AG08396 (cell line): ENCODE measurements at regions not wholly inside any gene's neighbourhood (a gene's known extent, or its start where the extent isn't known, plus 50 kb on each side); places are given as distances from the start of the nearest gene placed in this dataset.

ENCODE experiments used
- DNase-seq: peaks from one replicate; pipeline ENCODE4 v3.0.0; 2012; ENCODE audit warnings: low spot score, mixed read lengths

DNA sequence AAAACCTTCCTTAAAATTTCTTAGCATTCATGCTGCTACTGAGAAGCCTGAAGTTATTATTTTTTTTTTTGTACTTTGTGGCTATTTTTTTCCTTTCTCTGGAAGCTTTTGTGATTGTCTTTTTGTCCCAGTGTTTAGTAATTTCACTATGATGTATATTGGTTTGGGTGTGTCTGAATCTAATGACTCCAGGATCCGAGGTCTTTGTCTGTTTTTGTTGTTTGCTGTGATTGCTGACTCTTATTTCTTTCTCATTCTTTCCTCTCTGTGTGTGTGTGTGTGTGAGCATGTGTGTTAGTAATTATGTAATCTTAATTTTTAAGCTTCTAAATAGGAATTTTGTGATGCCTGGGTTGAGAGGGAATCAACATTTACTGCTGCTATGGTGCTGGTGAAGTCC lies 152.0 kb downstream of the RAP2B start:
- no peak for DNase-seq

DNA sequence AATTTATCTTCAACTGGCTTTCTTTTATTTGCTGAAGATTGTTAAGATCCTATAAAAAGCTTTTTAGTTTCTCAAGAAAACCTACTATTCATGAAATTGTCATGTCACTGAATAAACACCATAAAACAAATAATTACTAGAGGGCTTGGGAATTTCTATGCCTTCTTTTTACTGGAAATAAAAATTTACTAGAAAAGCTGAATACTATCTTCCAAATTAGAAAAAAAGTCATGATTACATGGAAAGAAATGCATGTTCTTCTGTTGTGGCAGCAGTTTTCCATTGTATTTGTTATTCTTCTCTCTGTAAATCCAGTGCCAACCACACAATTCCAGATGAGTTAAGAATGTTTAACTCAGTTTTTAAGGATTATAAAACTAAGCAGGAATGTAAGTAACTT lies 153.8 kb downstream of the RAP2B start:
- DNase-seq: peak; percentile 27

DNA sequence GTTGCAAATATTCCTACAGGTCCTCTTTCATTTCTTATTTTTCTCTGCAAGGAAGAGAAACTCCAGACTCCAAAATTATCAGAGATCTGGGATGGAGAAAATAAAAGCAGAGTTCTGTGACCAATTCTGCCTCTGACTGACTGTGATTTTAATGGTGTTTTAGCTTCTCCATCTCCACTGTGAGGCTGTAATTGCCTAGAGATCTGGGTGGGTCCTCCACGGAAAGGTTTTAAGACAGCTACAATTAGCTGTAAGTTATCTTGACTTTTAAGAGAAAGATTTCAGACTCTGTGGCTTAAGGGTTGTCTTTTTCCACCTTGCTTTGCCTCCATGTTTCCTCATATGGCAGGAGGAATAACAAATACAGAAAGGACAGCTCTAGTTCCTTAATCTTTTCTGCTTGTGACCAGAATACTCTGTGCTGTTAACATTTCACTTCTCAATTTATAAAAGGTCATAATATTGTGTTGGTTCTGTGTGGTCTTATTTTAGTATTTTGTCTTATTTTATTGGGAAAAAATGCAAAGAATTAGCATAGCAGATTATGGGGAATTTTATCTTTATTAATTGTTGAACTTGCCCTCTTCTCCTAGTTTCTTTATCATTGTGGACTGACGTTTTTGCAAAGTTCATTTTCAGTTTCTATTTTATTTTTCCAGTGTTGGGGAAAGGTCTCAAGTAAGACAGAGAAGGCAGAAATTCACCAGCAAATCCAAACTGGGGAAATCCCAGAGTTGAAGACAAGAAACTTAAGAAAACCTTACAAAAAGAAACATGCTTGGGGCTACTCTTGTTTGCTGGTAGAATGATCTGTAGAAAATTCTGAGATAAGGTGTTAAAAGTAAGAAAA lies 157.9 kb downstream of the RAP2B start:
- no peak for DNase-seq

DNA sequence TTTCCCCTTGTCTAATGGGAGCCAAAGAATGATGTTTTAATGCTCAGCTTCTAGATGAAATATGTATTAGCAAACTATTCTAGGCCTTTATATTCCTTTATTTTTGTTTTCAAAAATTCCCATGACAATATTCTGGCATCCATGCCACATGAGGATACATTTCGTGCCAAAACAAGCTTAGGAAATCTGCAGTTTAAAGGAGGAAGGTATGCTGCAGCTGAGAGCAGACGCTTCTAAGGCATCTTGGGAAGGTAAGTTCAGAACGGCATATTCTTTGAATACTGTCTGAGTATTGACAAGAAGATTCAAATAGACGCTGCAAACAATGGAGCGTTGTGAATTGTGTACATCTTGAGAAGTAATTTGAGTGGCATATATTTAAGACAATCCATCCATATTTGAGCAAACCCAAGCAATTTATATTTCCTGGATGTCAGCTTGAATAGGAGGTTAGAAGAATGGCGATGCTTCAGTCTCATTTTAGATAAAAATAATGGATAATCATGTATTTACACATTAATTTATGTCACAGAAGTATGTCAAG lies 158.6 kb downstream of the RAP2B start:
- DNase-seq: no peak

DNA sequence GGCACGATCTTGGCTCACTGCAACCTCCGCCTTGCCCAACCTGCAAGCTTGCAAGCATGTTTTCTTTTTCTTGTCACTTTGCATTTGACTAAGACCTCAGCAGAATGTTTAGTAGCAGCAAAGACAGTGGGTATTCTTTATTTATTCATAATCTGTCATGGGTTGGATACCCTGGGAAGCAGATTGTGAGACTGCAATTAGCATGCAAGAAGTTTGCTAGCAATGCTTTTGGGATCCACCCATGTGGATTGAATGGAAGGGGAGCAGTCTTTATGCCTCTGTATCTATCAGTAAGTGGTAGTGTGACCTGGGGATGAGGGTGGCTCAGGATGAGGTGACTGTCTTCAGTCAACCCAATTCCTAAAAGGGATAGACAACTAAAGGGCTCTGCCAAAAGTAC lies 166.7 kb downstream of the RAP2B start:
- no peak for DNase-seq

DNA sequence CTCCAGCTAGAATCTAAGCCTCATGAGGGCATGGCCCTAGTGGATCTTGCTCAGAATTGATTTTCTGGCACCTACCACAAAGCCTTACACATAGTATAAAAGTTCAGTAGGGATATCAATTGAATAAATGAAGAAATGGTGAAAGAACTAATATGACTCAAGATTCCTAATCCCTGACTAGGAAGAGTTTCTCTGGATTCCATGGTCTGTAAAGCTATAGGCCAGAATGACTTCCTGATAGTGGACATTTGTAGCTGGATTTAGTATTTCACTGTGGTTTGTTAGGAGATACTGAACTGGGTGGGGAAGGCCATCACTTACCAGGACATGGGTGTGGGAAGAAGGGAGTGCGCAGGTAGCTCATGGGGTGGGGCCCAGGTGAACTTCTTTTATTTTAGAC lies 168.9 kb downstream of the RAP2B start:
- peak; percentile 8 for DNase-seq

DNA sequence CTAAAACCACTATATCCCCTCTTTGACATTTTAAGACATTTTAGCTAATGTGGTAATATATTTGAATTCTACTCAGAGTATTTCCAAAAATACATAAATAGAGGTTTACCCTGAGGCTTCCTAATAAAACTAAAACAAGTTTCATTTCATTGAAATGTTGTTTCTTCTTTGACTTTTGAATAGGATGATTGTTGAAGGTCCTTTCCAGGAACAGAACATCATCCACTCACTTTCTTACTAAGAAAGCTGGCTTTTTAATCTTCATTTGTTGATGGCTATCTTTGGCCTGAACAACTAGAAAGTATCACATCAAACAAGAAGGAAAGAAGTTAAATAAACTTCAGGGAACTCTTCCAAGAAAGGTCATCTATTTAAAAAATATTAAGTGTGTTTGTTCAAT lies 169.7 kb downstream of the RAP2B start:
- DNase-seq: no peak

DNA sequence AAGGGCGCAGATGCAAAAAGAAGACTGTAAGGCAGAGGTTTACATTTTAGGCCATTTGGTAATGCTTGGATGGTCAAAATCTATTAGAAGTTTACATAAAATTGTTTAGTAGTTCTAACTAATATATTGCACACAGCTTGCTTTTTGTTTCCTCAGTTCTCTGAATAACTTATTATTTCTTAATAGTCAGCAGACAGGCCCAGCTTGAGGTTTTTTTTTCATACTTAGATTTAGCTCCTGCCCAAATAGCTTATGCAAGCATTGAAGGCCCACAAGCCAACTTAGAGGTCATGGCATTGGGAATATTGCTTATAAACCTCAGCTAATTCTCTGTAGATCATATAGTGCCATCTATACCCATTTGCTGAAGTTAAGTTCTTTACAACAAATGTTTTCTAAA lies 172.5 kb downstream of the RAP2B start:
- no peak for DNase-seq

DNA sequence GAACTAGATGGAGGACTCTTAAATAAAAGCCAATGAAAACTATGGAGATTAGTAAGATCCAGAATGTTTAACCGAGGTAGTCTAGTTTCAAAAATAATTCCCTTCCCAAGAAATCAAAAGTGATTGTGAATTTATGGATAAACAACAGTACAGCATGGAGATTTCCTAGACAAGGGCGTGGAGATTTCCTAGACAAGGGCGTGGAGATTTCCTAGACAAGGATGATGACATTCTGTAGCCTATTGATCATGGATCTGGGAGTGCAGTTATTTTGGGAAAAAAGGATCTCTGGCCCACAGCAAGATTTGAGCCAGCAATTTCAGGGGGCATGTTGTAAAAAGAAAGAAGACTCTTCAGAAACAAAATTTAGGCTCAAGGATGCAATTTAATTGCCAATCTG lies 175.3 kb downstream of the RAP2B start:
- no peak for DNase-seq

DNA sequence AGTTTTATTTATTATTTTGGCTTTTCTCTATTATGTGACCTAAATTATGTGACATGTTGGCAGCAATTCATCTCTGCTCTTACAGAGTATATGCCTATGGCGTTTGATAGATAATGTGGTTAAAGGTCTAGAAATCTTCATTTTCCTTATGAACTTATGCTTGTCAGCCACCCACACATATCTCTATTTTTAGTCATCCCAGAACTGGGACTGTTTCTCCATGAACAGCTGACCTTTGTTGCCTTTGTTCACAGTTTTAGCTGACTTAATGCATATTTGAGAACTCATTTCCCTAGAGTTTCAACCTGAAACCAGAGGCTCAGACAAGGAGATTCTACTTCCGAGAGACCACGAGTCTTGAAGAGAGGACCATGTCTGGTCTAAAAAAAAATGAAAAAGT lies 176.5 kb downstream of the RAP2B start:
- DNase-seq: peak; percentile 8

DNA sequence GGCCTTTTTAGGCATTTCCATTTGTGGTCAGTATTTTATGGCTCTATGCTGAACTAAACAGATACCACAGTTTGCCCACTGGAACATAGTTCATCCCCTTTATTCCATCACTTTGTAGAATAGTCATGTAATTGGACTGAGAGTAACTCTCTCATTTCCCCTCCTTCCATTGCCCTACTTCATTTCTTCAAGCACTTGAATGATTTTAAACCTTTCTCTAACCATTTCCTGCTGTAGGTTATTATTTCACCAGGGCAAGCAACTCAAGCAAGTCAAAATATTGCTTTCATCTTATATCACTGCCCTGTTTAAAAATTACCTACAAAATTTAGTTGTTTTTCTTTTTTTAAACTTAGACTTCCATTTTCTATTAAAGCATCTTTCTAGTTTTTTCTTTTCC lies 177.0 kb downstream of the RAP2B start:
- DNase-seq: no peak

DNA sequence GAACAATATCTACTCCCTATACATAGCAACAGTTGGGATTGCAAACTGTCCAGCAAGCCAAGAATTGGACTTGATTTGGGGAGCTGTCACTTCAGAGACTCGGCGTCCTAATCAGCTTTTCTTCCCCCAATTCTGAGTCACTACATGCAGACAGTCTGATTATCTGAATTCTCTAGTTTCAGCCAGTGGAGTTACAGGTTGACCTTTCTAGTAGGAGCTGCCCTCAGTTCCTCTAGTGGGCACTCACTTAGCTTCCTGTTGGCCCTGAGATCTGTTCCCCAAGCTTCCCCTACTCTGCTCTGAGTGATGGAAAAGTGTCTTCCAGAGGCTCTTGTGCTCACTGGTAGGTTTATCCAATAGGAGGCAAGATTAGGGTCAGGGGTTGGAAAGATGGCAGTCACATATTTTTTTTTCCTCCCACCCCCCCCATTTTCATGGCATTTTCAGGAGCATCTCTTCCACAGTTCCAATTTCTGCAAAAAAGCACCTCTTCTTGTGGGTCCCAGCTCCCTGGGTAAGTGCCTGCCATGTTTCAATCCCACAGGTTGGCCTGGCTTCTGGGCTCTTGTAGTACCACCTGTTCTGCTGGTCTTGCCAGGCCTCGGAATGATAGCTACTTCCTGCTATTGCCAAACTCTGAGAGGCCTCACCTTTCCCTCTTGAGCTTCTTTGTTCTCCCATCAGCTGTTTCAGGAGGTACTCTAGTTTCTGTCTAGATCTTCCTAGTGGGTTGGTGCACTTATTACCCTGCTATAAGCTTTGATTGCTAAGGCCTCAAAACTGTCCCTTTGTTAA lies 182.2 kb downstream of the RAP2B start:
- DNase-seq: no peak

DNA sequence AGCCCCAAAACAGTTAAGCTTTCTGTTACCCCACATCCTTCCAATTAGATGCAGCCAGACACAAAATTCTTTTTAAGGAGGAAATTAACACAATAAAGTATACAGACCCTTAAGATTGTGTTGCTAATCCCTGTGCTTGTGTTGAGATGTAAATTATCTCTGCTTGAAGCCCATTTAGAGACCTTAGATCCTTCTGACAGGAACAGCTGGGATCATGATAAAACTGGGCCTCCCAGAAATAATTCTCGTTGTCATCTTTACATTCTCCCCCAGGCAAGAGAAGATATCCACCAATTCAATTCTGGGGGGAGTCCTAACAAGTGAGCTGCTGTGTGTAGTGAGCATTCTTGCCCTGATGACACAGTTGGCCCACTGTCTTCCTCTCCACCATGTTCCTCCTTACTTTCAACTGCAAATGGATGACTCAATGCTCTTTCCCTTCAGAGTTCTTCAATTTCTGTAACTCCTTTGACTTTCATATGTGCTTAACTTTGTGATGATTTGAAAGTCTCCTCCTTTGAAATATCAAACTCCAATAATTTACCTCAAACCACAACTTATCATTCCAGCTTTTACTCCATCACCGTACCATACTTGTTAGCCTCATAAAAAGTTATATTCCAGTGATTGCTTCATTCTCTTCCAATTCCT lies 186.6 kb downstream of the RAP2B start:
- DNase-seq: no peak

DNA sequence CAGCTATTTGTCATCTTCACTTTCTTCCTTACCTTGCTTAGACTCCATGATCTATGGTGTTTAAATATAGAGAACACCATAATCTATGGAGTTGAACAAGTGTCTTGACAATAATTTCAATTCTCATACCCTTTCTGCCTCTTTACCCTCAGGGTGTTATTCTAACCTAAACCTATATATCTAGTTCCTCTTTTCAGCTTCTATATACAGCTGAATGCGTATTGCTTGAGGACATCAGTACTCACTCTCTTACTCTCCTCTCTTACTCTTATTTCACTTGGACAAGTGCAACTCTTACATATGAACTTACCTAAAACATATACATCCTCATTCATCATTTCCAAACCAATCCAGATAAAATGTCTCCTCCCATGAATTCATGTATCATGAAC lies 187.1 kb downstream of the RAP2B start:
- DNase-seq: no peak

DNA sequence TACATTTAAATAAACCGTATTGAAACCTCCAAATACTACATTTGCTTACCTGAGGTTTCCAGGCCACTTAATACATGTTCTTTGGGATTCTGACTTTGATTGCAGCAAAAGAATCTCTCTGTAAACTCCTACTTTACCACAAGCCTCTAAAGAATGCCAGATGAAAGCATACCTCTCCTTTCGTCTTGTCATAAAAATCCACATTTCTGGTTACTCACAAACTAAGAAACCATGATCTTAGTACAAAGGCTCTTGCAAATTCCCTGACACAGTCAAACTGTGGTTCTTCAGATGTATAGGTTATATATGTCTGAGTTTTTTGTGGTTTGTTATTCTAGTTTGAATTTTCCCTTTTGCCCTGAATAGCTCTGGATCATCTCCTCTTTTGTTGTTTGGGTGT lies 188.4 kb downstream of the RAP2B start:
- DNase-seq: peak; percentile 51

DNA sequence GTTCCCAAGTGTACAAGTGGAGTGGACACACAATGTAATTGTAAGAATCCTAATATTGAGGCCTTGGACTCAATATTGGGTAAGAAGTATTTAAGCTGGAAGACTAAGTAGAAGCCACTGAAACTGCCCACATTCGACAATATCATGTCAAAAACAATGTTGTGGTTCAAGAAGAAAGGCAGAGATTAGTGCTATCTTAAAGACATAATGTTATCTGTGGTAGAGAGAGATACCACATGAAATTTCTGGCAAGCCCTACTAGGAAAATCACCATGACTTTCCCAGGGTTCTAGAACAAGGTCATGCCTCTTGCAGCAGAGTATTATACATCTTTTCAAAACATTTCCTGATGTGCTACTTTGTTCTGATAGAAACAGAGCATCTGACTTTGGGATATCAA lies 192.6 kb downstream of the RAP2B start:
- DNase-seq: no peak

DNA sequence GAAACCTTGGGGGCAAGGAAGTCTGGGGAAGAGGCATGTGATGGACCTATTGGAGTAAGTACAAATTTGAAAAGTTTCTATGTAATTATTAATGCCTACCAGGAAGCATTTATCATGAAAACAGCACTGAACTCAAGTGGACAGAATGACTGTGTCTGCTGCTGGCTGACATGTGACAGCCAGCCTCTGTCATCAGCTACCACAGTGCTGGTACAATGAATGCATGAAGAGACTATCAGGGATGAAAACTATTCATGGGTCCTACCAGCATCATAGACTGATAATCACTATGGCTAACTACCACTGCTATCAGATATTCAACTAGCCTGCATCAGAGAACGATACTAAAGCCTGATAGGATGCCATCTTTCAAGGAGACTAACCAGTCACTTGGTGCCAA lies 193.5 kb downstream of the RAP2B start:
- no peak for DNase-seq

DNA sequence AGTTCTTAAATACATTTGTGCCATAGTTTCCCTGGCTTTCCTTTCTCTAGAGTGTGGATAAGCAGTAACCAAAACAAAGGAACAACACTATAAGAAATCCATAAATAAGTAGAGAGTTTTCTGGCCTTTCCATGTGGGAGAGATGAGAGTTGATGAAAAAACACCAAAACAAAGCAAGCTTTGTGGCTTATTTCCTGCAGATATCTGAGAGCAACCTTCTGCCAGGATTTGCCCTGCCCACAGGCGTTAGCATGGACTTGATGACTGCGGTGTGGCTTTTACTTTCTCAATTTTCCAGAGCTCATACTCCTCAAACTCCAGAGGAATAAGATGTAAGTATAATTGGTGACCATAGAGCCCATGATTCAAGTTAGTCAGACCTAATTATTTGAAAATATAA lies 194.9 kb downstream of the RAP2B start:
- DNase-seq: no peak

DNA sequence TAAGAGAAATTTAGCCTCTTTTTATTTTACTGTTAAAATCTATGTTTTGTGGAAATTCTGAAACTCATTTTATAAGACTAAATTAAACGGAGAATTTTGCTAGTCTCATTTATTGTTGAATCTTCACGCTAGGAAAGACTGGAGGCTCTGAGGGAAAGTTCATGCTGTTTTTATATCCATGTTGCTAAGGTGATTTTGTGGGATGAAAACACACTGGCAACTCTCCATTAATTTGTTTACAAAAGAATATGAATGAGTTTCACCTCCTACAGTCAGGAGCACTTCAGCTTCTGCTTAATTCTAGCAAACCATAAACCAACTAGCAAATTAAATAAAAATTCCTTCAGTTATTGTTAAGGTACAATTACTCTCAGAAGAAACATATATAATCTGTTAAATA lies 195.4 kb downstream of the RAP2B start:
- no peak for DNase-seq

DNA sequence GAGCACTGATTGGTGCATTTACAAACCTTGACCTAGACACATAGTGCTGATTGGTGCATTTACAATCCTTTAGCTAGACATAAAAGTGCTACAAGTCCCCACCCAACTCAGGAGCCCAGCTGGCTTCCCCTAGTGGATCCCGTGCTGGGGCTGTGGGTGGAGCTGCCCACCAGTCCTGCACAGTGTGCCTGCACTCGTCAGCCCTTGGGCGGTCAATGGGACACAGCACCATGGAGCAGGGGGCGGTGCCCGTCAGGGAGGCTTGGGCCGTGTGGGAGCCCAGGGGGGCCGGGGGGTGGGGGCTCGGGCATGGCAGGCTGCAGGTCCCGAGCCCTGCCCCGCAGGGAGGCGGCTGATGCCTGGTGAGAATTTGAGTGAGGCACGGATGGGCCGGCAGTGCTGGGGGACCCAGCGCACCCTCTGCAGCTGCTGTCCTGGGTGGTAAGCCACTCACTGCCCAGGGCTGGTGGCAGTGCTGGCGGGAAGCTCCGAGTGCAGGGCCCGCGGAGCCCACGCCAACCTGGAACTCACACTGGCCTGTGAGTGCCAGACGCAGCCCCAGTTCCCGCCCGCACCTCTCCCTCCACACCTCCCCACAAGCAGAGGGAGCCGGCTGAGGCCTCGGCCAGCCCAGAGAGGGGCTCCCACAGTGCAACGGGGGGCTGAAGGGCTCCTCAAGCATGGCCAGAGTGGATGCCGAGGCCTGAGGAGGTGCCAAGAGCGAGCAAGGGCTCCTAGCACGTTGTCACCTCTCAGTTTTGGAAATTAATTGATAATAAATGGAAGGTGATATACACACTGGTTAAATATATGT lies 207.7 kb downstream of the RAP2B start:
- DNase-seq: no peak

DNA sequence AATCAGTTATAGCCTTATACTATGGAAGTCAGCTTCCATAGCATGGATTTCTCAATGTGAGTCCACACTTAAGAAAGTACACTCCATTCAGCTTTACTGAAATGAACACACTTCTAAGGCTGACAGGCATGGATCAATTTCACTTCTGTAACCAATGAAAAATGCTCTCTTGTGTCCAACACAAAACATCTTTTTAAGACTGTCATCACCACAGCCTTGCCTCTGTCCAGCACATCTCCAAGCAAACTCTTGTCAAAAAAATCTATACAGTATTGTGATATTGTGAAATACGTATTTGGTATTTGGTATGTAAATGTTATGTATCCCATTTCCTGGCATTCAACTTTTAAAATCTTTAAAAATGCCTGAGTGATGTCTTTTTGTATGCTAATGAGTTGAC lies 208.7 kb downstream of the RAP2B start:
- DNase-seq: no peak

DNA sequence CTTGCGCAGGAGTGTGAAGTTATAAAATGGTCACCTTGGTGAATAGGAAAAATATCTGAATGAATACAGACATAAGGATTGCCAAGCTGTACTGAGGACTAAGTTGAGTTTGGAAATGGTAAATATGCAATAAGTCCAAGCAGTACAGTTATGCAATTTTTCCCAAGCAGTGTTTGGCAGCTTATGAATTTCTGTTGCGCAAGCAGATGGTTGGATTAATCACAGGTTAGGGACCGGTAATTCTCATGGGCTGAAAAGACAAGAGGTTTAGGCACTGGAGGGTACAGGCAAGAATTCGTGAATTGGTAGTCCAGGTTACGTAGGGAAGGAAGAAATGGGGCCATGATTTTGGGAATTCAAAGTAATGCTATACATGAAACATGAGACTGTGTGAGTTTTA lies 210.3 kb downstream of the RAP2B start:
- peak; percentile 41 for DNase-seq
